C4-2B (cell line): ENCODE measurements at regions not wholly inside any gene's neighbourhood (a gene's known extent, or its start where the extent isn't known, plus 50 kb on each side); places are given as distances from the start of the nearest gene placed in this dataset.

ENCODE experiments used
- H3K27ac ChIP-seq: fragments of 450-650 bp; 2 replicates; pipeline ENCODE4 v1.5.1; 2017
- ZFX ChIP-seq: fragments of 450-650 bp; IDR thresholded peaks from 2 replicates; pipeline ENCODE4 v1.6.1; 2017
- TF ChIP-seq, protein P1 (sequence below): fragments of 450-650 bp; conservative IDR thresholded peaks from 2 replicates; pipeline ENCODE4 v1.5.1; 2017; ENCODE audit warnings: mild to moderate bottlenecking

DNA sequence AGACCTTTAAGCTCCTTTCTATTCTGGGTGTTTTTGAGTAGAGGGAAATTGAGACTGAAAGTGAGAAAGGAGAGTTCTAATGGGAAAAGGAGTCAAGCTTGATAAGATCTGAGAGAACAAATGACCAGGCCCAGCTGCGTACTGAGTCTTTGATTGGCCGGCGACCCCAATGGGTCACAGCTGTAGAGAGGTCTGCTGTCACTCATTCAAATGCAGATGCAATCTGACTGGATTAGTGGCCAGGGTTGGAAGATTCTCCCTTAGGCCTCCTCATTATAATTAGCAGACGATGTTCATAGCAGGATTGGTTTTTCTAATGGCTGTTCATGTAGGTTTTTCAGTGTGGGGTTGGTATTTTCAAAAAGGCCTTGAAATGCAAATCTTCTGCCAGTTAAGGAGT, 127.2 kb upstream of the SLC25A13 start:
- H3K27ac ChIP-seq = no peak overlapping the region
- TF ChIP-seq, protein P1, sequence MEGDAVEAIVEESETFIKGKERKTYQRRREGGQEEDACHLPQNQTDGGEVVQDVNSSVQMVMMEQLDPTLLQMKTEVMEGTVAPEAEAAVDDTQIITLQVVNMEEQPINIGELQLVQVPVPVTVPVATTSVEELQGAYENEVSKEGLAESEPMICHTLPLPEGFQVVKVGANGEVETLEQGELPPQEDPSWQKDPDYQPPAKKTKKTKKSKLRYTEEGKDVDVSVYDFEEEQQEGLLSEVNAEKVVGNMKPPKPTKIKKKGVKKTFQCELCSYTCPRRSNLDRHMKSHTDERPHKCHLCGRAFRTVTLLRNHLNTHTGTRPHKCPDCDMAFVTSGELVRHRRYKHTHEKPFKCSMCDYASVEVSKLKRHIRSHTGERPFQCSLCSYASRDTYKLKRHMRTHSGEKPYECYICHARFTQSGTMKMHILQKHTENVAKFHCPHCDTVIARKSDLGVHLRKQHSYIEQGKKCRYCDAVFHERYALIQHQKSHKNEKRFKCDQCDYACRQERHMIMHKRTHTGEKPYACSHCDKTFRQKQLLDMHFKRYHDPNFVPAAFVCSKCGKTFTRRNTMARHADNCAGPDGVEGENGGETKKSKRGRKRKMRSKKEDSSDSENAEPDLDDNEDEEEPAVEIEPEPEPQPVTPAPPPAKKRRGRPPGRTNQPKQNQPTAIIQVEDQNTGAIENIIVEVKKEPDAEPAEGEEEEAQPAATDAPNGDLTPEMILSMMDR = no peak
- TF ChIP-seq ZFX = no peak

DNA sequence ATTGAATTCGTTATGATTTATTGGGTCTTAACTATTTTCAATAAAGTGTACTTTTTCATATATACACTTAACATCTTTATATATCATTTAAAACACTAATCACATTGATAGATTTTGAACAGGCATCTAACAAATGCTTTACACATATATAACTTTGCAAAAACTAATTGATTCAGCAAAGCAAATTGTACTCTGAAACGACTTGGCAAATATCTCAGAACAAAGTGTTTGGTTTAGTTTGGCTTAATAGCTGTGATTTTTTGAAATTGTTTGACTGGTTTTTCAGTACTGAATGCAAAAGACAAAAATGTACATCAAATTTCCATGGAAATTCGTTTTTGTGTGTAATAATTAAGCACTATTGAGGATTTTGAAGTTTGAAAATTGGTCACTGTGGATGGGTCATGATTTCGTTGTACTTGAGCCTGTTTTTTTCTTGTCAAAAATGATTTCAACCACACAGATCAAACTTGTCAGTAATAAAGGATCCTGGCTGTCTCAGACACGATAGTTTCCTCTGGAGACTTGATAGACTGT, 125.3 kb upstream of the SLC25A13 start:
- no peak overlapping the region for H3K27ac ChIP-seq
- TF ChIP-seq, protein P1 = no peak
- TF ChIP-seq ZFX = no peak

- no peak overlapping the region for H3K27ac ChIP-seq
- TF ChIP-seq, protein P1 = no peak
- no peak for TF ChIP-seq ZFX
Measured at GRCh38 chr7:96441436-96442084, 119.7 kb upstream of the SLC25A13 start.

DNA sequence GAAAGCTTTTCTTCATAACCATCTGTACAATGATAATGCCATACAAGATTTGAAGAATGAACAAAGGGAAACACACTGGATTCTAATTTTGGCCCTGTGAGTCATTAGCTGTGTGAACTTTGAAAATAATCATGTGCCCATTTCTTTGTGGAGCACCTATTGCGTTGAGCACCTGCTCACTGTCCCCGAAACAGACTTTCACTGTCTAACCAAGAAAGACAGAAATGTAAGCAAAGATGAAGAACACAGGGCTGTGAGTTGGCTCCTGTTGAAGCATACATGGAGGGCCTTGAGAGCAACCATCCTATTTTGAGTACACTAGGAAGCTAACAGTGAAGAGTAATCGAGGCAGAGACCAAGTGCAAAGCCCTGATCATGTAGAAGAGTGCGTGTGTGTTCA, 118.4 kb upstream of the SLC25A13 start:
- TF ChIP-seq, protein P1 = no peak
- TF ChIP-seq ZFX = no peak
- no peak overlapping the region; the same call in 1 of the 2 replicates for H3K27ac ChIP-seq

DNA sequence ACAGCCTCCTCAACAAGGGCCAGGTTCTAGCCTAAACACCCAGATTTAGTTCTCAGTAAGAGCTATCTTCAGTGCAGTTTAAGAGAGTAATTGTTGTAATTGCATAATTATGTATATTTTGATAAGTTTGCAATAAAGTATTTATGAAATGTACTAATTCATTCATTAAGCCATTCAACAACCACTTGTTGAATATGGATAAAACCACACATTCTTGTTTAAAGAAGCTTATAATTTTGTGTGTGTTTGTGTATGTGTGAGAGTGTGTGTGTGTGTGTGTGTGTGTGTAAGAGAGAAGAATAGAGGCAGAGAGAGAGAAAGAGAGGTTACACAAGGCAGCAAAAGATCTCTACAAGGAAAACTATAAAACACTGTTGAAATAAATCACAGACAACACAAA, 115.0 kb upstream of the SLC25A13 start:
- no peak overlapping the region for H3K27ac ChIP-seq
- TF ChIP-seq ZFX = no peak
- TF ChIP-seq, protein P1 = no peak

GRCh38 chr7:96430356-96430755, 108.5 kb upstream of the SLC25A13 start:
- no peak for TF ChIP-seq ZFX
- TF ChIP-seq, protein P1 = no peak
- no peak overlapping the region for H3K27ac ChIP-seq

DNA sequence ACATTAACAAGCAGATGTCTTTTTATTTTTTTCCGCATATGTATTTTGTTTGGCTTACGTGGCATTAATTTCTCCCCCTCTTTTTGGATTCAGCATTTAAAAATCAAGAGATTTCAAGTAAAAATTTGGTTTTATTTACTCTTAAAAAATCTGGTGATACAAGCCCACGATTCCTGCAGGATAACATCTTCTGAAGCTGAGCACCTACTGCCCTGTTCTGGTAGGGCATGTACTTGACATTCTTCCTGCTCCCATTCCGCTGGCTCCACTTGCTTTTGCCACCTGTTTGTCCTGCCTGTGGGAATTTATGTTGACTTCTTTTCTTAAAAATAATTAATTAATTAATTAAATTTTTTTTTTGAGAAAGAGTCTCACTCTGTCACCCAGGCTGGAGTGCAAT, 105.2 kb upstream of the SLC25A13 start:
- TF ChIP-seq ZFX = no peak
- TF ChIP-seq, protein P1 = no peak
- no peak overlapping the region for H3K27ac ChIP-seq
